IMR-90 (cell line): ENCODE measurements at regions not wholly inside any gene's neighbourhood (a gene's known extent, or its start where the extent isn't known, plus 50 kb on each side); places are given as distances from the start of the nearest gene placed in this dataset.

Experiments used
- ATAC-seq: fragments of 200-7000 bp; cut with Tn5 transposase; 2 replicates; pipeline ENCODE4 v1.9.1; 2020; ENCODE audit warnings: low read depth, mild to moderate bottlenecking, moderate library complexity
- BruUV-seq: library from RNA; stranded (reverse); fragments of 400-500 nt; replicated peaks from 2 replicates; lab custom pipeline; 2021; lab: Mats Ljungman, UMichigan
- CTCF ChIA-PET: fragments of 300-600 bp; formaldehyde crosslinking; extraction: SDS; loops from one replicate; lab custom pipeline; 2021; ENCODE audit warnings: antibody characterized with exemption; lab: Yijun Ruan, JAX
- POLR2A ChIA-PET: fragments of 300-600 bp; sonication (Branson Sonifier 250); formaldehyde crosslinking; loops from one replicate; lab custom pipeline; 2022; ENCODE audit warnings: antibody characterized with exemption; ENCODE audit not compliant: unreplicated experiment; lab: Charles Lee
- DNase-seq: peaks from one replicate; pipeline ENCODE4 v3.0.0; 2013
- H2AFZ ChIP-seq: replicated peaks from 2 replicates; pipeline ENCODE3; 2013; ENCODE audit warnings: low read length, mild to moderate bottlenecking; ENCODE audit not compliant: poor library complexity
- H2AK5ac ChIP-seq: 2 replicates; pipeline ENCODE4 v1.6.1; 2013; ENCODE audit warnings: low read depth, low read length, inconsistent platforms
- H2AK9ac ChIP-seq: replicated peaks from 2 replicates; pipeline ENCODE3; 2013; ENCODE audit warnings: mild to moderate bottlenecking, low read depth, low read length, moderate library complexity; ENCODE audit not compliant: poor library complexity
- H2BK120ac ChIP-seq: 2 replicates; pipeline ENCODE4 v1.6.1; 2013; ENCODE audit warnings: low read depth, low read length, inconsistent platforms
- H2BK15ac ChIP-seq: 3 replicates; pipeline ENCODE4 v1.6.1; 2013; ENCODE audit warnings: low read depth, low read length, inconsistent platforms
- H2BK20ac ChIP-seq: 2 replicates; pipeline ENCODE4 v1.6.1; 2013; ENCODE audit warnings: low read depth, mild to moderate bottlenecking, inconsistent platforms, low read length, moderate library complexity
- H2BK5ac ChIP-seq: 2 replicates; pipeline ENCODE4 v1.6.1; 2013; ENCODE audit warnings: mild to moderate bottlenecking, low read depth, low read length, inconsistent platforms; ENCODE audit not compliant: poor library complexity, severe bottlenecking
- H3K14ac ChIP-seq: replicated peaks from 2 replicates; pipeline ENCODE4 v1.6.1; 2013; ENCODE audit warnings: low read depth, low read length, inconsistent platforms
- H3K18ac ChIP-seq: 2 replicates; pipeline ENCODE4 v1.6.1; 2013; ENCODE audit warnings: low read depth, low read length, control low read depth
- H3K23ac ChIP-seq: 2 replicates; pipeline ENCODE4 v1.6.1; 2013; ENCODE audit warnings: low read depth, low read length, inconsistent platforms
- H3K27ac ChIP-seq: 2 replicates; pipeline ENCODE4 v1.5.1; 2013; ENCODE audit warnings: mild to moderate bottlenecking, control low read depth, low read length; ENCODE audit not compliant: insufficient read depth
- H3K27me3 ChIP-seq: 2 replicates; pipeline ENCODE4 v1.6.1; 2013; ENCODE audit warnings: low read length; ENCODE audit not compliant: control insufficient read depth, insufficient read depth
- H3K36me3 ChIP-seq: 2 replicates; pipeline ENCODE4 v1.6.1; 2013; ENCODE audit warnings: low read length, mixed read lengths; ENCODE audit not compliant: control insufficient read depth, insufficient read depth
- H3K4ac ChIP-seq: 2 replicates; pipeline ENCODE4 v1.6.1; 2013; ENCODE audit warnings: low read depth, low read length, inconsistent platforms
- H3K4me1 ChIP-seq: 2 replicates; pipeline ENCODE4 v1.6.1; 2013; ENCODE audit warnings: low read length, mixed read lengths; ENCODE audit not compliant: control insufficient read depth, insufficient read depth
- H3K4me2 ChIP-seq: 2 replicates; pipeline ENCODE4 v1.6.1; 2013; ENCODE audit warnings: low read depth, mild to moderate bottlenecking, control low read depth, low read length, moderate library complexity
- H3K4me3 ChIP-seq: 2 replicates; pipeline ENCODE4 v1.5.1; 2013; ENCODE audit warnings: low read depth, mild to moderate bottlenecking, control low read depth, low read length, moderate library complexity; ENCODE audit not compliant: insufficient read depth
- H3K56ac ChIP-seq: 2 replicates; pipeline ENCODE4 v1.6.1; 2013; ENCODE audit warnings: low read length, inconsistent platforms; ENCODE audit not compliant: insufficient read depth; ENCODE audit errors: extremely low read depth
- H3K79me1 ChIP-seq, 2 experiments: 2 replicates each; pipeline ENCODE4 v1.6.1; 2013; ENCODE audit warnings: low read length in 2 of 2, inconsistent platforms in 1 of 2, low read depth in 1 of 2
- H3K9ac ChIP-seq: 2 replicates; pipeline ENCODE4 v1.6.1; 2013; ENCODE audit warnings: low read depth, low read length, control low read depth
- H3K9me1 ChIP-seq: 2 replicates; pipeline ENCODE4 v1.6.1; 2013; ENCODE audit warnings: low read length, inconsistent platforms; ENCODE audit not compliant: insufficient read depth
- H3K9me3 ChIP-seq: 2 replicates; pipeline ENCODE4 v1.6.1; 2013; ENCODE audit warnings: low read length; ENCODE audit not compliant: control insufficient read depth, insufficient read depth
- H4K20me1 ChIP-seq: 2 replicates; pipeline ENCODE4 v1.6.1; 2013; ENCODE audit warnings: low read length, inconsistent platforms; ENCODE audit not compliant: insufficient read depth
- H4K5ac ChIP-seq: 2 replicates; pipeline ENCODE4 v1.6.1; 2013; ENCODE audit warnings: mild to moderate bottlenecking, low read depth, low read length, control low read depth
- H4K8ac ChIP-seq, 2 experiments: 2 replicates each; pipeline ENCODE4 v1.6.1; 2013; ENCODE audit warnings: low read depth in 2 of 2, low read length in 2 of 2, control low read depth in 1 of 2, inconsistent platforms in 1 of 2
- H4K91ac ChIP-seq: 2 replicates; pipeline ENCODE4 v1.6.1; 2013; ENCODE audit warnings: low read depth, low read length, inconsistent platforms; ENCODE audit not compliant: insufficient read depth
- BHLHE40 ChIP-seq: fragments of 150-350 bp; IDR thresholded peaks from 2 replicates; pipeline ENCODE4 v1.6.1; 2016; ENCODE audit warnings: mild to moderate bottlenecking, low read depth, low read length
- MAFK ChIP-seq: IDR thresholded peaks from 2 replicates; pipeline ENCODE4 v1.6.1; 2012; ENCODE audit warnings: low read depth, low read length, improper control_type of control experiment
- MAZ ChIP-seq: IDR thresholded peaks from 2 replicates; pipeline ENCODE4 v1.6.1; 2012; ENCODE audit warnings: low read depth, mild to moderate bottlenecking, low read length, improper control_type of control experiment, moderate library complexity, borderline replicate concordance
- MXI1 ChIP-seq: IDR thresholded peaks from 2 replicates; pipeline ENCODE4 v1.6.1; 2012; ENCODE audit warnings: low read depth, mild to moderate bottlenecking, low read length, moderate library complexity, borderline replicate concordance
- NFE2L2 ChIP-seq: fragments of 150-350 bp; IDR thresholded peaks from 2 replicates; pipeline ENCODE4 v1.6.1; 2016; ENCODE audit warnings: low read depth, mild to moderate bottlenecking, low read length
- POLR2A ChIP-seq: IDR thresholded peaks from 2 replicates; pipeline ENCODE4 v1.6.1; 2012; ENCODE audit warnings: mild to moderate bottlenecking, low read depth, low read length
- RFX5 ChIP-seq: IDR thresholded peaks from 2 replicates; pipeline ENCODE4 v1.8.0; 2012; ENCODE audit warnings: low read depth, mild to moderate bottlenecking, low read length, moderate library complexity
- SMC3 ChIP-seq: fragments of 150-350 bp; IDR thresholded peaks from 2 replicates; pipeline ENCODE4 v1.6.1; 2016; ENCODE audit warnings: low read depth, mild to moderate bottlenecking, antibody characterized with exemption, low read length, moderate library complexity
- USF2 ChIP-seq: fragments of 150-350 bp; IDR thresholded peaks from 2 replicates; pipeline ENCODE4 v1.6.1; 2017; ENCODE audit warnings: mild to moderate bottlenecking, antibody characterized with exemption, low read length, low read depth
- WGBS, 2 experiments: methylation state at CpG; one replicate each; pipeline versions ENCODE4 v1.1.5 to v1.1.7; 2013; ENCODE audit warnings: missing lambda C conversion rate in 2 of 2; ENCODE audit not compliant: insufficient read length in 1 of 2; ENCODE audit errors: extremely low coverage in 2 of 2; 5-methylcytosine and 5-hydroxymethylcytosine counted together
- dilution Hi-C: fragments of 300-500 bp; cut with HindIII; formaldehyde crosslinking; loops from one replicate; pipeline ENCODE4 v1.14.3; 2018; ENCODE audit warnings: low sequenced_read_pairs; ENCODE audit not compliant: unreplicated experiment
- in situ Hi-C: fragments of 300-500 bp; cut with MboI; formaldehyde crosslinking; loops from 3 replicates; pipeline ENCODE4 v1.14.3; 2019; ENCODE audit warnings: low sequenced_read_pairs, inconsistent platforms, mixed read lengths
- intact Hi-C: fragments of 100-400 bp; cut with micrococcal nuclease; formaldehyde crosslinking; loops from 2 replicates; pipeline ENCODE4 v1.10.0; 2022

GRCh38 chr16:9184354-9184690 lies 92.9 kb downstream of the HAPSTR1 start:
- H2BK15ac ChIP-seq: no peak overlapping the region
- no peak for ATAC-seq
- H2BK120ac ChIP-seq: no peak overlapping the region
- no peak overlapping the region for H2AFZ ChIP-seq
- H3K9me3 ChIP-seq: no peaks in the 10 kb centered on the region
- H4K91ac ChIP-seq: no peak overlapping the region
- no peak overlapping the region for H3K14ac ChIP-seq
- no peak overlapping the region for H2BK5ac ChIP-seq
- no peaks in the 10 kb centered on the region for H3K9me1 ChIP-seq
- H3K23ac ChIP-seq: no peak overlapping the region
- in situ Hi-C loops: no loop called here
- no peaks in the 10 kb centered on the region for H4K20me1 ChIP-seq
- no peak overlapping the region for H3K4ac ChIP-seq
- H3K4me2 ChIP-seq: no peak overlapping the region
- H3K27me3 ChIP-seq: no peaks in the 10 kb centered on the region; the same call in 1 of the 2 replicates
- 68% methylated on average over 9 of the region's 33 CpGs; no CpG with 5 or more reads in 1 of the 2 experiments for WGBS, 2 experiments
- no peak overlapping the region for H3K4me3 ChIP-seq
- ChIA-PET CTCF (no interaction called here), POLR2A (no interaction called here)
- H3K18ac ChIP-seq: no peak overlapping the region
- no peak overlapping the region for H3K9ac ChIP-seq
- dilution Hi-C loops: no loop called here
- TF ChIP-seq MXI1: no peak
- TF ChIP-seq USF2: no peak
- TF ChIP-seq RFX5: no peak
- no peak for TF ChIP-seq POLR2A
- no peak for TF ChIP-seq SMC3
- TF ChIP-seq NFE2L2: no peak
- TF ChIP-seq MAZ: no peak
- TF ChIP-seq MAFK: no peak
- TF ChIP-seq BHLHE40: no peak
- no peaks in the 10 kb centered on the region for H3K36me3 ChIP-seq
- no TSS peak for BruUV-seq
- H4K8ac ChIP-seq: no peak overlapping the region
- H3K4me1 ChIP-seq: no peaks in the 10 kb centered on the region
- H3K27ac ChIP-seq: no peak overlapping the region
- DNase-seq: no peak
- H3K56ac ChIP-seq: no peak overlapping the region
- no peak overlapping the region for H2AK9ac ChIP-seq
- H4K5ac ChIP-seq: no peak overlapping the region
- no peaks in the 10 kb centered on the region for H3K79me1 ChIP-seq
- H2BK20ac ChIP-seq: no peak overlapping the region
- intact Hi-C loops: no loop called here
- H2AK5ac ChIP-seq: no peak overlapping the region
